OCI-M2 (cell line): ENCODE measurements at regions not wholly inside any gene's neighbourhood (a gene's known extent, or its start where the extent isn't known, plus 50 kb on each side); places are given as distances from the start of the nearest gene placed in this dataset.

Experiments
- DNase-seq: peaks from one replicate; lab custom pipeline; 2025; ENCODE audit not compliant: unreplicated experiment; lab: John Stamatoyannopoulos, UW

- DNase-seq, result no peak
Observed at GRCh38 chr12:41983394-41983793, 161.3 kb downstream of the GXYLT1 start.

GRCh38 chr12:41981758-41982157, 162.9 kb downstream of the GXYLT1 start:
- no peak for DNase-seq

DNA sequence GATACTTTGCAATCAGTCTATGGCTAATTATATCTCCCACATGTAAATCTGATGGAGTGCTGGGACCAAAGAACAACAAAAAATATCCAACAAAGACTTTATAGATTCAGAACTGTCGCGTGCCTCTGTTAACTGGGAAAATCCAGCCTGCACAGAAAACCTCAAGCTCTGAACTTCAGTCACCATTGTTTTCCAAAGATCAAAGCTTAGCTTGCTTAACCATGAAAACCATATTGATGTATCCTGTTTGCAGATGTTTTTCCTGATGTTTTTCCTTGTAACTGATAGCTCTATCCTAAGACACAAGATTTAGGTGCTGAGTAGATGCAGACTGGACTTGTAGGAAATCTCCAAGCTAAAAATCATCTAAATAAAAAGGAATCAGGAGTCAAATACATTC, 163.7 kb downstream of the GXYLT1 start:
- no peak for DNase-seq

- DNase-seq, result no peak
Observed at GRCh38 chr12:41980390-41980789, 164.3 kb downstream of the GXYLT1 start.

DNA sequence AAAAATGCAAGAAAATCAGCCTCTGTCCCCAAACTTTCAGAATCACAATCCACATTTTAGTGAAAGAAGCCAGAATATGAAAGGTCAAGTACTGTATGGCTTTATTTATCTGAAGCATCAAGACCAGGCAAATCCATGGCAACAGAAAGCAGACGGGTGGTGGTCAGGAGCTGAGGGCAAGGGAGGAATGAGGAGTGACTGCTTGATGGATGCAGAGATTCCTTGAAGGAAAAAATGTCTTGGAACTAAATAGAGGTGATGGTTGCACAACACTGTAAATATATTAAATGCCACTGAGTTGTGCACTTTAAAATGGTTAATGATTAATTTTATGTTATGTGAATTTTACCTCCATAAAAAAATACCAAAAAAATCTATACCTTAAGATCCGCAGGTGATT, 165.1 kb downstream of the GXYLT1 start:
- no peak for DNase-seq

DNA sequence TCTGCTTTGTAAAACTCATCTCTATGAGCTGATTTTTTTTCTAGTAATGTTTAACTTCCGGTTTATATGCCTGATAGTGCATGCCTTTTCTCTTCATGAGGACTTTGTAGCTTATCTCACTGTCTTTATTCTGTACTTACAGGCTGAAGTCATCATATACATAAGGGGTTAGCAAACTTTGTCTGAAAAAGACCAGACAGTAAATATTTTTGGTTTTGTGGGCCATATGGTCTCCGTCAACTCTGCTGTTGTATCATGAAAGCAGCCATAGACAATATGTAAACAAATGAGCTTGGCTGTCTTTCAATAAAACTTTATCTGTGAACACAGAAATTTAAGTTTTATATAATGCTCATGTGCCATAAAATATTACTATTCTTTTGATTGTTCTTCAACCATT, 172.1 kb downstream of the GXYLT1 start:
- no peak for DNase-seq

DNA sequence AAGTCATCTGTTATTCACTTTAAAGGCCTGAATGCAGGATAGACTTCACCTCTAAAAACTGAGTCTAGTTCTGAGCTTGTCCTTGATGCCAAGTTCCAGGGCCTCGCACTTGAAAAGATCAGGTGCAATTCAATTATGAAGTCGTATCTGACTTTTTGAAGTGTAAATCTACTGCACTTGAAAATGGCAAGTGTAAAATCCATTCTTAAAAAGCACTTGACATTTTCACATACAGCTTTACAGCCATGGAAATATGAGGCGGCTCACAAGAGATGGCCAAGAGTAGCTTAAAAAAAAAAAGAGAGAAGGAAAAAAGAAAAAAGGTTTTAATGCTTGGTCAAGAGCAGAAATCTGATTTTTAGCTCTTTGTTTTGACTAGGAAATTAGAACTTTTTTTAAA, 172.5 kb downstream of the GXYLT1 start:
- DNase-seq, result no peak

DNA sequence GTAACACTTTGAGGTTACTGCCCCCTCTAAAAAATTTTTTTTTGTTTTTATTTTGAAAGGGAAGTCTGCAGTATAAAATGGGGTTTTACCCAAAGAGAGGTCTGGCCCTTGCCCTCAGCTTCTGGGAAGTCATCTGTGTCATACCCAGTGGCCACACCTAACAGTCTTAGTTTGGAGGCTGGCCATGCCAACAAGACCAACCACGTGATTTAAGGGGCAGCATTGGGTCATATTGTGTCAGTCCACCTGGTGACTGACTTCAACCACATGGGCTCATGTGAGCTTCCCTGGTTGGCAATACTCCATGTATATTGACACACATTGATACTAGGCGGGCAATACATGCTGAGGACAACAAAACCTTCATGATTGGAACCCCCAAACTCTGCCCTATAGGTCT, 173.9 kb downstream of the GXYLT1 start:
- no peak for DNase-seq

- DNase-seq, result no peak
Observed at GRCh38 chr12:41968599-41968998, 176.1 kb downstream of the GXYLT1 start.

GRCh38 chr12:41967668-41968500, 176.8 kb downstream of the GXYLT1 start:
- DNase-seq, result no peak

GRCh38 chr12:41966916-41967315, 177.8 kb downstream of the GXYLT1 start:
- DNase-seq, result no peak

GRCh38 chr12:41966001-41966400, 178.7 kb downstream of the GXYLT1 start:
- DNase-seq, result no peak

- no peak for DNase-seq
Observed at GRCh38 chr12:41963398-41963797, 181.3 kb downstream of the GXYLT1 start.

GRCh38 chr12:41962171-41962572, 182.5 kb downstream of the GXYLT1 start:
- DNase-seq, result no peak

- DNase-seq, result no peak
Observed at GRCh38 chr12:41959271-41959670, 185.4 kb downstream of the GXYLT1 start.

DNA sequence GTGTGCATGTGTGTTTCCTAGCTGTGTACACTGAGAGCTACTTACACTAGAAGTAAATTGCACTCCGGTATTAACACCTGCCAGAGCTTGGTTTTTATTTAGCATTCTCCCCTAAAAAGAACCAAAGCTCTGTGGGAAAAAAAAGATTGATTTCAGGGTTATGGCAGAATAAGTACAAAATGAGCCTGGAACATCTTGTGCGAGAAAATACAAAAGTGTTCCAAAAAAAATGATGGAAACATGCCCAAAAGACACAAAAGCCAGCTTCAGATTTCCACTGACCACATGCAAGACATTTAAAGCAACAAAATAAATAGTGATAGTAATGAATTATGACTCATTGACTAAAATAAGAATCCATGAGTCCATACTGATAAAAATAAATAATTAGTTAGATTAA, 188.3 kb downstream of the GXYLT1 start:
- DNase-seq, result no peak

- DNase-seq, result no peak
Observed at GRCh38 chr12:41950455-41950854, 194.2 kb downstream of the GXYLT1 start.

- no peak for DNase-seq
Observed at GRCh38 chr12:41946106-41946505, 198.6 kb downstream of the GXYLT1 start.

DNA sequence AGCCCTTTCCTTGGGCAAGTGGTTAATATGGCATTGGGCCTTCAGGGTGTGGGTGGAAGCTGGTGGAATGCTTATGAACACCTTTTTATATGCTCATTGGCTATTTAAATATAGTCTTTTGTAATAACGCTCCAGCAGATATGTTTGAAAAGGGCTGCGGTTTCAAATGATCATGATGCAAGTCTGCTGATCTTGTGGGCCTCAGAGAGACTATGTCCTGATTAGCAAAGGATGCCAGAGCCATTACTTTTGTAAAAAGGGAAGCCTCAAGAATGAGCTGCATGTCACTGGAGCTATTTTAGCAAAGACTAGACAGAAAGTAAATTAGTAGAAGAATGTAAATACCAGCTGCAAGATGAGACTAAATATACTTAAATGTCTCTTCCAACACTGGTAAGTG, 200.5 kb downstream of the GXYLT1 start:
- DNase-seq, result no peak

DNA sequence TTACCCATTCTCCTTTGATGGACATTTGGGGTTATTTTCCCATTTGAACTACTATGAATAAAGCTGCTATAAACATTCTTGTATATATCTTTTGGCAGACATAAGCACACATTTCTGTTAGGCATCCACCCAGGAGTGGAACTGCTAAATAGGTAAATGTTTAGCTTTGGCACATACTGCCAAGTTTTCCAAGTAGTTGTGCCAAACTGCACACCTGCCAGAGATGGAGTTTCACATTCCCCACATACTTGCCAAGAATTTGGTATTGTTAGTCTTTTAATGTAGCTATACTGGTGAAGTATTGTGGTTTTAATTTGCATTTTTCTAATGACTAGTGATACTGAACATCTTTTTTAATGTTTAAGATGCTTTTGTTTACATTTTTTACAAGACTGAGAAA, 201.0 kb downstream of the GXYLT1 start:
- DNase-seq, result no peak

DNA sequence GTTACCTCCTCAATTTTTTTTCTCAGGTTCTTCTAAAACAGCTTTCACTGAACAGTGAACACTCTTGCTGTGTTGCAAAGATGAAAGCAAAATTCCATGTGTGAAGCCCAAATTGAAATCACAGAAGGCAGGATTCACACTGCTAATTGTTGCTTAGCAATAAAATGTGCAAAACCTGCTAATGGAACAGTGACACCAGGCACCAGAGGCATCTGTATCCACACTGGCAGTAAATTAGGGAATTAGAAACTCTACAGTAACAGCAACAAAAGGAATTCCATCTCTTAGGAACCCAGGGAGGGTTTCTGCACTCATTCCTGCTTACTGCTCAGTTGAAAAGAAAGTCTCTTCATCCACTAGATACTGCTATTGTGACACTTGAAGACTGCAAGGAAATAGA, 202.3 kb downstream of the GXYLT1 start:
- no peak for DNase-seq

GRCh38 chr12:41941079-41941478, 203.6 kb downstream of the GXYLT1 start:
- no peak for DNase-seq

DNA sequence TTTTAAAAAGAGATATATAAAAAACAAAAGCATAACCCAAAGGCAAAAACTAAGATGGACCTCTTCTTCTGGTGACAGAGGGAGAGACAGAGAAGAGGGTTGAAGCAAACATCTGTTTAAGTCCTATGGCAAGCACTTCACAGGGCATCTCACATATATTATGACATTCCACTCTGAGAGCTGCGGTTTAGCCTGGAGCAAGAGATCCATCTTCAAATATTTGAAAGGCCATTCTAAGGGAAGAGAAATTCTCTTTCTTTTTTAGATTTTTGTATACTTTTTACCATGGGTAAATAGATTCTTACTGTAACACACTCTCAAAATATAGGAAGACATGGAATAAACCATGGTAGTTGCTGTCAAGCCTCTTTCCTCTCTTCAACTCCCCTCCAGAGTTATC, 204.1 kb downstream of the GXYLT1 start:
- no peak for DNase-seq
